ENCODE measurements at regions not wholly inside any gene's neighbourhood (a gene's known extent, or its start where the extent isn't known, plus 50 kb on each side); places are given as distances from the start of the nearest gene placed in this dataset.

GRCh38 chr6:81694207-81694606 is 58.3 kb downstream of the TENT5A start:
- DNase-seq (ENCODE audit: low read depth in 1 of 2, low spot score in 2 of 2), result no peak
- H4K8ac ChIP-seq (ENCODE audit: extremely low read depth, insufficient read depth, low read length), result no peak overlapping the region
- peaks cover 0 to 7% (median 1%) of the 10 kb centered on the region in 4 experiments; a peak in 2 of 7 replicates for H3K4me1 ChIP-seq (replicated peaks in 1 of 4; ENCODE audit: control insufficient read depth in 3 of 4, insufficient read depth in 4 of 4, low read length in 3 of 4)
- no peak overlapping the region for H3K56ac ChIP-seq (replicated peaks; ENCODE audit: insufficient read length, low read depth, low read length)
- H2BK120ac ChIP-seq (replicated peaks; ENCODE audit: low read depth, low read length), result no peak overlapping the region
- no peak for FAIRE-seq
- no peak overlapping the region for H2BK15ac ChIP-seq (ENCODE audit: low read length)
- no peaks in the 10 kb centered on the region for H3K36me3 ChIP-seq (ENCODE audit: control insufficient read depth in 2 of 4, insufficient read depth in 4 of 4, low read length in 3 of 4)
- H2AK5ac ChIP-seq (ENCODE audit: low read depth, low read length), result no peak overlapping the region
- H3K27me3 ChIP-seq (replicated peaks in 1 of 4; ENCODE audit: control insufficient read depth in 3 of 4, extremely low read depth in 1 of 4, insufficient read depth in 3 of 4, low read length in 3 of 4), result no peaks in the 10 kb centered on the region
- no peak overlapping the region for H4K5ac ChIP-seq (ENCODE audit: insufficient read length, low read depth, low read length)
- H3K79me1 ChIP-seq (ENCODE audit: low read depth, low read length), result no peaks in the 10 kb centered on the region
- H2BK5ac ChIP-seq (ENCODE audit: low read depth, low read length), result no peak overlapping the region
- 92% methylated on average over 2 of the region's 2 CpGs; no CpG with 5 or more reads in 1 of the 2 experiments for WGBS, 2 experiments (ENCODE audit: extremely low coverage in 1 of 2, insufficient coverage in 1 of 2, insufficient read length in 1 of 2, insufficient replicate concordance in 2 of 2, low coverage in 1 of 2, low lambda C conversion rate in 2 of 2, missing lambda C conversion rate in 1 of 2)
- H3K9me3 ChIP-seq (ENCODE audit: insufficient read depth in 2 of 2, low read depth in 1 of 2, low read length in 1 of 2), result no peaks in the 10 kb centered on the region
- no peak overlapping the region for H3K4me3 ChIP-seq (ENCODE audit: extremely low read depth in 1 of 4, insufficient read depth in 2 of 4, low read depth in 3 of 4, low read length in 4 of 4)
- H3K23me2 ChIP-seq (ENCODE audit: low read depth, low read length), result no peaks in the 10 kb centered on the region
- no peak overlapping the region for H3K4me2 ChIP-seq (ENCODE audit: insufficient read depth in 1 of 2, low read depth in 2 of 2, low read length in 2 of 2)
- ChIA-PET CTCF (ENCODE audit: partially characterized antibody) (no interaction called here), POLR2A (ENCODE audit: partially characterized antibody) (no interaction called here)
- H2BK20ac ChIP-seq (ENCODE audit: low read length), result no peak overlapping the region
- no peaks in the 10 kb centered on the region for H3K79me2 ChIP-seq (ENCODE audit: control insufficient read depth in 1 of 2, insufficient read depth in 2 of 2, low read length in 2 of 2)
- no peak overlapping the region for H3K4ac ChIP-seq (replicated peaks; ENCODE audit: insufficient read length, low read depth, low read length)
- H3K27ac ChIP-seq (ENCODE audit: low read depth, low read length), result no peak overlapping the region
- H2AFZ ChIP-seq (ENCODE audit: low read length), result no peak overlapping the region
- H3K9ac ChIP-seq (replicated peaks in 1 of 4; ENCODE audit: extremely low read depth in 1 of 4, low read depth in 3 of 4, low read length in 3 of 4), result no peak overlapping the region
- H3K14ac ChIP-seq (ENCODE audit: insufficient read length), result no peak overlapping the region
- H4K91ac ChIP-seq (replicated peaks; ENCODE audit: insufficient read length, low read length), result no peak overlapping the region
- H3K23ac ChIP-seq (ENCODE audit: insufficient read length), result no peak overlapping the region
- no peak overlapping the region for H2BK12ac ChIP-seq (ENCODE audit: low read depth, low read length)
- H4K20me1 ChIP-seq (replicated peaks in 1 of 2; ENCODE audit: control insufficient read depth in 1 of 2, insufficient read depth in 2 of 2, low read length in 2 of 2), result no peaks in the 10 kb centered on the region
- H3K18ac ChIP-seq (ENCODE audit: extremely low read depth, low read length), result no peak overlapping the region
- TF ChIP-seq TAF7 (optimal IDR thresholded peaks at IDR 0.05; ENCODE audit: borderline replicate concordance, low read depth, low read length), result no peak
- no peak for TF ChIP-seq PHF8 (conservative IDR thresholded peaks at IDR 0.05; ENCODE audit: low read depth, low read length)
- no peak for TF ChIP-seq TBP (IDR thresholded peaks at IDR 0.05; ENCODE audit: low read depth, low read length)
- no peak for TF ChIP-seq SIN3A (conservative IDR thresholded peaks at IDR 0.05 in 1 of 2, IDR thresholded peaks at IDR 0.05 in 1 of 2; ENCODE audit: low read depth in 1 of 2, low read length in 2 of 2)
- TF ChIP-seq ASH2L (IDR thresholded peaks at IDR 0.05; ENCODE audit: low read length), result no peak
- TF ChIP-seq RBBP5 (IDR thresholded peaks at IDR 0.05; ENCODE audit: borderline replicate concordance, low read depth, low read length), result no peak
- TF ChIP-seq RAD21 (IDR thresholded peaks at IDR 0.05 in 1 of 2, conservative IDR thresholded peaks at IDR 0.05 in 1 of 2; ENCODE audit: low read depth in 2 of 2, low read length in 2 of 2), result no peak
- no peak for TF ChIP-seq GABPA (IDR thresholded peaks at IDR 0.05; ENCODE audit: borderline replicate concordance, insufficient read depth, low read length)
- no peak for TF ChIP-seq HDAC6 (IDR thresholded peaks at IDR 0.05; ENCODE audit: low read depth, low read length)
- TF ChIP-seq, protein P1, sequence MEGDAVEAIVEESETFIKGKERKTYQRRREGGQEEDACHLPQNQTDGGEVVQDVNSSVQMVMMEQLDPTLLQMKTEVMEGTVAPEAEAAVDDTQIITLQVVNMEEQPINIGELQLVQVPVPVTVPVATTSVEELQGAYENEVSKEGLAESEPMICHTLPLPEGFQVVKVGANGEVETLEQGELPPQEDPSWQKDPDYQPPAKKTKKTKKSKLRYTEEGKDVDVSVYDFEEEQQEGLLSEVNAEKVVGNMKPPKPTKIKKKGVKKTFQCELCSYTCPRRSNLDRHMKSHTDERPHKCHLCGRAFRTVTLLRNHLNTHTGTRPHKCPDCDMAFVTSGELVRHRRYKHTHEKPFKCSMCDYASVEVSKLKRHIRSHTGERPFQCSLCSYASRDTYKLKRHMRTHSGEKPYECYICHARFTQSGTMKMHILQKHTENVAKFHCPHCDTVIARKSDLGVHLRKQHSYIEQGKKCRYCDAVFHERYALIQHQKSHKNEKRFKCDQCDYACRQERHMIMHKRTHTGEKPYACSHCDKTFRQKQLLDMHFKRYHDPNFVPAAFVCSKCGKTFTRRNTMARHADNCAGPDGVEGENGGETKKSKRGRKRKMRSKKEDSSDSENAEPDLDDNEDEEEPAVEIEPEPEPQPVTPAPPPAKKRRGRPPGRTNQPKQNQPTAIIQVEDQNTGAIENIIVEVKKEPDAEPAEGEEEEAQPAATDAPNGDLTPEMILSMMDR (IDR thresholded peaks at IDR 0.05; ENCODE audit: control extremely low read depth in 1 of 3, insufficient read depth in 1 of 3, low read depth in 1 of 3, low read length in 3 of 3), result no peak
- TF ChIP-seq BACH1 (IDR thresholded peaks at IDR 0.05; ENCODE audit: low read length), result no peak
- no peak for TF ChIP-seq RFX5 (IDR thresholded peaks at IDR 0.05; ENCODE audit: borderline replicate concordance, low read depth, low read length)

Data from H1 (cell line).